Fibroblast of the conjunctiva (primary cell): ENCODE measurements at regions not wholly inside any gene's neighbourhood (a gene's known extent, or its start where the extent isn't known, plus 50 kb on each side); places are given as distances from the start of the nearest gene placed in this dataset.
A peak's percentile ranks its signal among the peaks of the same experiment; 100 is the strongest.

Experiments used
- DNase-seq: peaks from one replicate; pipeline ENCODE4 v3.0.0-alpha.2; 2010; ENCODE audit warnings: low read depth

- no peak for DNase-seq
Measured at GRCh38 chr20:10954137-10954840, 280.5 kb upstream of the JAG1 start.

DNA sequence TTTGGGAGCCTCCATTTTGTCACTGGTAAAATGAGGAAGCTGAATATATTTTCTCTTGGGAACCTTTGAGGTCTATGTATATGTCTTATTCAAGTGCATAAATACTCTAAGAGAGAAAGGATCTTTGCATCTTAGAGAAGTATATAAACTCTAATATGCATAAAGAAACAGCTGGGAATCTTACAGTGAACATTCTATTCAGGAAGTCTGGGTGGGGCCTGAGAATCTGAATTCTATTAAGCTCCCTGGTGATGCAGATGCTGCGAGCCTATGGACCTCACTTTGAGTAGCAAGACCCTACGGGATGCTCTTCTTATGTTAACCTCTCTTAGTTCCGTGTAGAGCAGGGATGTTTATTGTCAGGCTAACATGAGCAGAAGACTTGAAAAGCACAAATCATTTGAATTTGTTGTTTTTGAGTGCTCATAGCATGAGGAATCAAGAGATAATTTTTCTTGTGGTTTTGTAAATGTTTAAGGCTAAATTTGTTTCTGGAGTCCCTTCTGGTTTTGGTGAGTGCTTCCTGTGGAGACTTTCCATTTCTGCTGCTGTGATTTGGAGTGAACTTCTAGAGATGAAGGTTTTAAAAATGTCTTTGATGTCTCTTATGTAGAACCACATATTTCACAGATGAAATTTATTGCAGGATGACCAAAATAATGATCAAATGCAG is 281.2 kb upstream of the JAG1 start:
- DNase-seq = no peak

DNA sequence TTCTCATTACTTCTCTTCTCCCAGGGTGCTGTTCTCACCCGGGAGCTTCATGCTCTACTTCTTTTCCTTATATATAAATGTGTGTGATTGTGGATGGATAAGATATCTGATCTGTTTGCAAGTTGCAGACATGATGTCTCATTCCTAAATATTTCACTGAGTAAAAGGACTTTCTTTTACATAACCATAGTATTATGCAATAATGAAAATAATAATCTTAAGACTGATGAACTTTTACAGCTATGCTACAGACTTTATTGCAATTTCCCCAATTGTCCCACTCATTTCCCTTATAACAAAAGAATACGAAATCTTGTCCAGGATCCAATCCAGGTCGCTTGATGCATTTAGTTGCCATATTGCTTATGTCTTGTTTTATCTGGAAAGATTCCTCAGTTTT is 284.5 kb upstream of the JAG1 start:
- no peak for DNase-seq

DNA sequence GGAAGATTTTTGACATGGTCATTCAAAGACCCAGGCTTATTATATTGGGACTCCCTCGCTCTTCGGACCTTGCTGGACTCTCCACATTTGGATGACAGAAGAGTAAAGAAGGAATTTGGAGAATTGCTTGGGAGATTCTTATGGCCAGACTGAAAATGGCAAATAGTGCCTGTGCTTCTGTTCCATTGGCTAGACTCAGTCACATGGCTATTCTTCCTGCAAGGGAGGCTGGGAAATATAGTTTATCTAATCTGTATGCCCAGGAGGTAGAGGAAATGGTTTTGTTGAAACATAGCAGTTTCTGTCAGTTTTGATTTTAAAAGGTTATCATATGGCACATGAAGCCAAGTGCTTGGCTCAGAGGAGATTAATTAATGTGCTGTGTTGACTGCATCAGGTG is 286.6 kb upstream of the JAG1 start:
- DNase-seq = no peak

DNA sequence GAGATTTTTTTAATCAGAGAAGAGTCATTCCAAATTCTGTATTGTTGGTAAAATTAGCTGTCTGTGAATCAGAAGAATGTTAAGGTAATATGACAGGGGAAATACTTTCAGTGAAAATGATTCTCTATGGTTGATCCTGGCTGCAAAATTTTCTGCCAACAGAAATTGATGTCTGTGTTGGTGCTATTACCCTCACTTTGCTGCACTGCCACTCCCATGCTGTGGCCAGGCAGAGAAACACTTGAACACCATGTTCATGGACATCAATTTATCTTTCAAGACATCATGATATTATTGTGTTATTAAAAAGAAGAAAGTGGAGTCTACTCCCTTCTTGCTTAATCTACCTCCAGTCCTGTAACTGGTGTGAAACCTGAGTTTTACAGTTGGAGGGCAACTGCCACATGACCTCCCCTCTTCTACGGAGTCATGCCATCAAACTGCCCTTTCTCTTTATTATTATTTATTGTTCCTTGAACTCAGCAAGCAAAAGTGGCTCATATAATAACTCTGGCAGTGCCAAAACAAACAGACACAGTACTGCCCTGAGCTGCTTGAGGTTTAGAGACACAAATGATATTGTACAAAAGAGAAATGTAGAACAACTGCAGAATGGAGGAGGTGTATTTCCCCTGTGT is 288.0 kb upstream of the JAG1 start:
- no peak for DNase-seq

DNA sequence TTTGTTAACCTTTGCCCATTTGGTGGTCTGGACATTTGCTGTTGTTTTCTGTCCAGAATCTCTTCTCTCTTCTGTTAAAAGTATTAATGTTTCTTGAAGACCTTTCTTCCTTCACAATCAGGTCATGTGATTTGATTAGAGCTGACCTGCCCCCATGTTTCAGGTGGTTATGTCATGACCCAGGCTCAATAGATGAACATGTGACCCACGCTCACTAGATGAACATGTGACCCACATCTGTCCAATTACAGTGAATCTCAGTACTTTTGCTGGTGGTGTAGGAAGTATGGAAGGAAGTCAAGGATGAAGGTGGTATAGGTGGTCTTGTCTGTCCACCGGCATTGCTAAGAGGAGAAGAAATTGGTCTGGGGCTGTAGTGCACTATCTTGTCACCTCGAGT is 289.1 kb upstream of the JAG1 start:
- no peak for DNase-seq

DNA sequence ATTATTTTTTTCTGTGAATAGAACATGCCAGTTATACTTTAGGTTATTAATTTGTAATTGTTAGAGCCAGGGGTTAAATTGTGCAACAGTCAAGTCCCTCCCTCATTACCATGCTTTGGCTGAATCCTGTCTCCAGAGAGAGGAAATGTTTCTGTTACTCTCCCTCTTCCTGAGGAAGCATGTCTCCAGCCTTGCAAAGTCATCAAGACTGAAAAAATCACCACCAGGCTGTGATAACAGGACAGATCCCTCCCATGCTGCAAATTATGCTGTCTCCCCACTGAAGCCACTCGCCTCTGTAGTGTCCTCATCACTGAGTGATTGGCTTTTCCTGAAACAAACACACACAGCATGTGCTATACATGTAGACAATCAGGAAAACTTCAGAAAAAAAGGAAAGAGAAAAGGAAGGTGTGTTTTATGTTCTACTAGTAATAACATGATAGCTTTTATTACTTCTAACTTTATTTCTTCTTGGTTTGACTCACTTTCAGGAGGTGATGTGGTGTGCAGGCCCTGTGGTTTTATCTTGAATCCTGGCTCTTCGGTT is 290.0 kb upstream of the JAG1 start:
- no peak for DNase-seq

GRCh38 chr20:10965936-10966470 is 292.2 kb upstream of the JAG1 start:
- DNase-seq = no peak

- DNase-seq = no peak
Measured at GRCh38 chr20:10970109-10970508, 296.3 kb upstream of the JAG1 start.

DNA sequence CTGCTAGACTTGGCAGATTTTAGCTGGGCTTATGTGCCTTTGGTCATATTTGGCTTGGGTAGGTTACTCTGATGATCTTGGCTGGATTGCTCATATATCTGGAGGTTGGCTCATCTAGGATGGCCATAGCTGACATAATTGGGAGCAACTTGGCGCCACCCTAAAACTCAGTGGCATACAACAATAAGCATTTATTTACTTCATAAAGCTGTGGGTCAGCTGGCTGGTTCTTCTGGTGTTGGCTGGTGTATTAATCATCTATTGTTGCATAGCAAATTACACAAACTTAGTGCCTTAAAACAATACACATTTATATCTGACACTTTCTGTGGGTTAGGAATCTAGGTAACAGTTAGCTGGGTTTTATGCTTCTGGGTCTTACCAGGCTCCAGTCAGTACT is 297.3 kb upstream of the JAG1 start:
- DNase-seq = no peak

GRCh38 chr20:10972219-10972860 is 298.5 kb upstream of the JAG1 start:
- DNase-seq = no peak

GRCh38 chr20:10976051-10976450 is 302.3 kb upstream of the JAG1 start:
- DNase-seq = no peak

GRCh38 chr20:10978019-10978702 is 304.4 kb upstream of the JAG1 start:
- no peak for DNase-seq

GRCh38 chr20:10978713-10979112 is 304.9 kb upstream of the JAG1 start:
- no peak for DNase-seq

GRCh38 chr20:10982692-10983091 is 308.9 kb upstream of the JAG1 start:
- DNase-seq = no peak

- DNase-seq = no peak
Measured at GRCh38 chr20:10984294-10984693, 310.5 kb upstream of the JAG1 start.

DNA sequence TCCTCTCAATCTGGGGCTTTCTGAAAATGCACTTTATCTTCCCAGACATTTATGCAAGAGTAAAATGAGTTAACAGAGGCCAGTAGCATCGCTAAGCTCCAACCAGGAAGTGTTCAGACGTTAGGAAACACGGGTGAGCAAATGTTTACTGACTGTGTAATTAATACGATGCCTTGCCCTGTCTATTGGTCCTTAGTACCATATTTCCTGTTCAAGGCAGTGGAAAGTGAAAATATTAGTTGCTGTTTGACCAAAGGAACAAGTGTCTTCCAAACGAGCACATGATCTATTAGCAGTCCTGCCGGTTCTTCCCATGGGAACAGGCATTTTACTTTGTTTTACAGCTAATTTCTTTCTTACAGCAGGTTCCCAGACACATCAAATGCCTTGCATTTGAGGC is 311.1 kb upstream of the JAG1 start:
- DNase-seq = no peak

- peak; percentile 62 for DNase-seq
Measured at GRCh38 chr20:10985536-10985935, 311.7 kb upstream of the JAG1 start.

DNA sequence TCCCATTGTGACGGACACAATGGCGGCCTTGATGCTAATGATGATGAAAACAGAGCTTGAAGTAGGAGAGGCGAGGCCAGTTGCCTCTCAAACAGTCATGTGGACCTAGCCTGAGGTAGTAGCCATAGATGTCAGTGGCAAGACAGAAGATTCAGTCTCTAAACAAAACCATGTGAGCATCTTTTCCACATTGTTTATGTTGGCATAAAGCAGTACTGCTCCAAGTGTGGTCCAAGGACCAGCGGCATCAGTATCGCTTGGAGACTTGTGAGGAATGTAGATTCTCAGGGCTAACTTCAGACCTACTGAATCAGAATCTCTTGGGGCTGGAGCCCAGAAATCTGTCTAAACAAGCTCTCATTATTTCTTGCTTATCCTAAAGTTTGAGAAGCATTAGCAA is 312.8 kb upstream of the JAG1 start:
- peak; percentile 81 for DNase-seq

DNA sequence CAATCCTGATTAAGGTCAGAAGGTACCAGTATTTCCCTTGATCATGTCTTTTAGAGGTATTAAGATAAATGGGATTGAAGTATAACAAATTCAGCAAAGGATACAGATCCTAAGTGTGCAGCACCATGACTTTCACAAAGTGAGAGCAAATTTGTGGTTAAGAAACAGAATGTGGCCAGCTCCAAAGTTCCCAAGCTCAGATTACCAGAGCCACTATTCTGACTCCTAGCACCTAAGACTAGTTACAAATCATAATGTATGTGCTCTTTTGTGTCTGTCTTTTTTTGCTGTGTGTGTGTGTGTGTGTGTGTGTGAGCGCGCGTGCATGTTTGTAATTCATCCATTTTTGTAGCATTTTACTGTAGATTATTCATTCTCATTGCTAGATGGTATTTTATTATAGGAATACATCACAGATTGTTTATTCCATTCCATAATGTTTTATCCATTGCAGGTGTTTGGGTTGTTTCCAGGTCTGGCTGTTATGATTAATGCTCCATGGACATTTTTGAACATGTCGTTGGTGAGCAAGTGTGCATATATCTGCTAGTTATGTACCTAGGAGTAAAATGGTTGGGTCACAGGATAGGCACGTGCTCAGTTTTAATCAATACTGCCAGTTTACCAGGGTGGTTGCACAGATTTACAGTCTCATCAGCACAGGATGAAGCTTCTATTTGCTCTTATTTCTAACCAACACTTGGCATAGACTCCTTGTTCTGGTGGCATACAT is 314.0 kb upstream of the JAG1 start:
- no peak for DNase-seq
